ENCODE measurements at regions not wholly inside any gene's neighbourhood (a gene's known extent, or its start where the extent isn't known, plus 50 kb on each side); places are given as distances from the start of the nearest gene placed in this dataset.

DNA sequence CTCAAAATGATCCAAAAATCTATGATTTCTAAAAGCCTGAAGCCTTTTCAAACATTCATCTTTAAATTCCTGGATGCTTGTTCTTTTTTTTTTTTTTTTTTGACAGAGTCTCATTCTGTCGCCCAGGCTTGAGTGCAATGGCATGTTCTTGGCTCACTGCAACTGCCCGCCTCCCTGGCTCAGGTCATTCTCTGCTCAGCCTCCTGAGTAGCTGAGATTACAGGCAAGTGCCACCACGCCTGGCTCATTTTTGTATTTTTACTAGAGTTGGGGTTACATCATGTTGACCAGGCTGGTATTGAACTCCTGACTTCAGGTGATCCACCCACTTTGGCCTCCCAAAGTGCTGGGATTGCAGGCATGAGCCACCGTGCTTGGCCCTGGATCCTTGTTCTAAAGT, 649.5 kb downstream of the XIRP2 start:
- no peak for ATAC-seq (replicated peaks; ENCODE audit: extremely low read depth, poor library complexity, severe bottlenecking)
- Mint-ChIP-seq H3K36me3 (ENCODE audit: insufficient read depth) (no peaks in the 10 kb centered on the region), H3K4me1 (no peaks in the 10 kb centered on the region)

DNA sequence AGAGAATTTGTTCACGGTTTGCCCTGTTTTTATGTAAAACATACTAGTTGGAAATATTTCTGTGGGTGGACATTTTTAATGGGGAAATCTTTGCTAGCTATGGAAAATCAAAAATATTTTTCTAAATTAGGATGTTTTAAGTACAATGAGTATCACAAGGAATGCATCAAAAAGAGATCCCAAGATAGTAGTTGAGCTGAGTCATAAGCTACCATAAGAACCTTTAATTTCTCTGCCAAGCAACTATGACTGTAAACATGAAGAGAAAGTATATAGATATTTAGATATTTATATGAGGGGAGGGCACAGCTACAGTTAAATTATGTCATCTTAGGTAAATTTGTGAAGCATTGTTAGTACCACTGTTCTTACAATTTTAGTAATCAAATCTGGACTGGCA, 646.2 kb downstream of the XIRP2 start:
- no peaks in the 10 kb centered on the region for H3K27me3 Mint-ChIP-seq
- no peak overlapping the region for H3K4me3 Mint-ChIP-seq

More for the DNA sequence above, 649.5 kb downstream of the XIRP2 start:
- H3K4me3 Mint-ChIP-seq: no peak overlapping the region
- H3K27me3 Mint-ChIP-seq: no peaks in the 10 kb centered on the region
- H3K9me3 Mint-ChIP-seq: no peaks in the 10 kb centered on the region
- DNase-seq (ENCODE audit: low spot score in 2 of 2): no peak
- H3K27ac Mint-ChIP-seq (ENCODE audit: low read depth): no peak overlapping the region

GRCh38 chr2:167524786-167525185, 636.5 kb downstream of the XIRP2 start:
- ATAC-seq (replicated peaks; ENCODE audit: extremely low read depth, poor library complexity, severe bottlenecking) (no peak), DNase-seq (ENCODE audit: low spot score in 2 of 2) (no peak)
- no peak overlapping the region for H3K27ac Mint-ChIP-seq (ENCODE audit: low read depth)
- peaks cover 12% of the 10 kb centered on the region for H3K9me3 Mint-ChIP-seq
- H3K27me3 Mint-ChIP-seq: no peaks in the 10 kb centered on the region
- no peaks in the 10 kb centered on the region for H3K4me1 Mint-ChIP-seq
- no peak overlapping the region for H3K4me3 Mint-ChIP-seq
- H3K36me3 Mint-ChIP-seq (ENCODE audit: insufficient read depth): no peaks in the 10 kb centered on the region

More for the DNA sequence above, 646.2 kb downstream of the XIRP2 start:
- DNase-seq (ENCODE audit: low spot score in 2 of 2): no peak
- Mint-ChIP-seq H3K36me3 (ENCODE audit: insufficient read depth) (no peaks in the 10 kb centered on the region), H3K27ac (ENCODE audit: low read depth) (no peak overlapping the region), H3K4me1 (no peaks in the 10 kb centered on the region), H3K9me3 (peaks cover 10% of the 10 kb centered on the region)
- ATAC-seq (replicated peaks; ENCODE audit: extremely low read depth, poor library complexity, severe bottlenecking): no peak

DNA sequence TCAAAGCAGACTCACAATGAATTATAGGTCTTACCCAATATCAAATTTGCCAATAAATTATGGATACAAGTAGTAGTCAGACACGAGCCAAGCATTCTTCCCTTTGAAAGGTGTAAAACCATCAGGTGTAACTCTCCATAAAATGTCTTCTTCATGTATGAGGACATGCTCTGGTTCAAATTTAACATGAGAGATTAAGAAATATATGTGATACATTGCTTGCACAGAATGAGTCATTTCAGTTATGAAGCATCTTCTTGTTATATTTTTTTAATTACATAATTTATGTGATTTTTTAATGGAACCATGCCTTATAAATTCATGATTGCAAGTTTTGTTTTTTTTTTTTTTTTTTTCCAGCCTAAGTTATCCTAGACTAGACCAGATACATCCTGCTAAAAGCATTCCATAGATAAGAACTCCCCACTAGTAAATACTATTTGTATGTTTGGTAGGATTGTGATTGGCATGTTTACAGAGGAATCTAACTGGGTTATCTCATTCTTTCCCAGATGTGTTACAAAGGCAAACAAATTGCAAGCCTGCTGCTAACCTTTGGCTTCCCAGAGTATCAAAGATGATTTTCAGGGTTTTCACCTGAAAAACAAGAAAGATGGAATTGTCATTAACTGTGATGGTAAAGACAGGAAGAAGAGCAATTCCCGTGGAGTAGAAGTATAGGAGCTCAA, 621.9 kb downstream of the XIRP2 start:
- Mint-ChIP-seq H3K4me1 (no peaks in the 10 kb centered on the region), H3K36me3 (ENCODE audit: insufficient read depth) (peaks cover 1% of the 10 kb centered on the region), H3K27me3 (no peaks in the 10 kb centered on the region), H3K27ac (ENCODE audit: low read depth) (no peak overlapping the region), H3K9me3 (peaks cover 11% of the 10 kb centered on the region), H3K4me3 (no peak overlapping the region)
- ATAC-seq (replicated peaks; ENCODE audit: extremely low read depth, poor library complexity, severe bottlenecking) (no peak), DNase-seq (ENCODE audit: low spot score in 2 of 2) (no peak)

DNA sequence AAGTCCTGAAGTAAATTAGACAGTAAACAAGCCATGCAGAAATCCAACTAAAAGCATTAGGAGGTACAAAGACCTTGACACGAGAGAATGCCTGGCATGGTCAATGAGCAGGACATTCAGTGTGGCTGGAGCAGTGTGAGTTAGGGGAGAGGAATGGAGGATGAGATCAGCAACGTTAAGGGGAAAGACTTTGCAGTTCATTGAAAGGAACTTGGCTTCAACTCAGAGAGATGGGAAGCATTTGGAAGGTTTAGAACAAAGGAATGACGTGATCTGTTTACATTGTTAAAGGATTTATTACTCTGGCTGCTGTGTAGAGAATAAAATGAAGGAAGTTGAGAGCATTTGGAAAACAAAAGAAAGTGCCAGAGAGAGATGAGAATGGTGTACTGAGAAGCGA, 621.3 kb downstream of the XIRP2 start:
- H3K4me3 Mint-ChIP-seq: no peak overlapping the region
- H3K36me3 Mint-ChIP-seq (ENCODE audit: insufficient read depth): peaks cover 1% of the 10 kb centered on the region
- ATAC-seq (replicated peaks; ENCODE audit: extremely low read depth, poor library complexity, severe bottlenecking) (no peak), DNase-seq (ENCODE audit: low spot score in 2 of 2) (no peak)
- H3K27ac Mint-ChIP-seq (ENCODE audit: low read depth): no peak overlapping the region
- H3K9me3 Mint-ChIP-seq: peaks cover 11% of the 10 kb centered on the region
- H3K4me1 Mint-ChIP-seq: no peaks in the 10 kb centered on the region
- no peaks in the 10 kb centered on the region for H3K27me3 Mint-ChIP-seq

DNA sequence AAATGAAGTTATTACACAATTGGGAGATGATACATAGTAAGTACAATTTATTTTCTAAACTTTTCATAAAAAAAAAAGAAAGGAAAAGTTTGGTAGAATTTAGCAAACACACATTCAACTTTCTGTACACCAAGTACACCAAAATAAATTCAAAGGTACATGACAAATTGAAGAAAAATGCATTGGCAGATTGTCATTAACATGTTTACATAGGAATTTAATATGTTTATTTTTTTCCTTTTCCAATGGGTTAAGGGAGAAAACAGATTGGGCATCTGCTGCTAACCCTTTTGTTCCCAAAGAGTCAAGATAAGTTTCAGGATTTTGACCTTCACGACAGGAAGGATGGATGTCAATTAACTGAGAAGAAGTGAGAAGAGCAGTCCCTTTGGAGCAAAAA, 620.4 kb downstream of the XIRP2 start:
- H3K36me3 Mint-ChIP-seq (ENCODE audit: insufficient read depth): peaks cover 1% of the 10 kb centered on the region
- DNase-seq (ENCODE audit: low spot score in 2 of 2) (no peak), ATAC-seq (replicated peaks; ENCODE audit: extremely low read depth, poor library complexity, severe bottlenecking) (no peak)
- H3K9me3 Mint-ChIP-seq: peaks cover 12% of the 10 kb centered on the region
- H3K4me1 Mint-ChIP-seq: no peaks in the 10 kb centered on the region
- no peak overlapping the region for H3K4me3 Mint-ChIP-seq
- H3K27ac Mint-ChIP-seq (ENCODE audit: low read depth): no peak overlapping the region
- H3K27me3 Mint-ChIP-seq: no peaks in the 10 kb centered on the region

GRCh38 chr2:167506395-167506794, 618.1 kb downstream of the XIRP2 start:
- peaks cover 1% of the 10 kb centered on the region for H3K36me3 Mint-ChIP-seq (ENCODE audit: insufficient read depth)
- H3K4me3 Mint-ChIP-seq: no peak overlapping the region
- ATAC-seq (replicated peaks; ENCODE audit: extremely low read depth, poor library complexity, severe bottlenecking): no peak
- H3K27me3 Mint-ChIP-seq: no peaks in the 10 kb centered on the region
- no peak overlapping the region for H3K27ac Mint-ChIP-seq (ENCODE audit: low read depth)
- peaks cover 22% of the 10 kb centered on the region for H3K9me3 Mint-ChIP-seq
- no peak for DNase-seq (ENCODE audit: low spot score in 2 of 2)
- no peaks in the 10 kb centered on the region for H3K4me1 Mint-ChIP-seq

DNA sequence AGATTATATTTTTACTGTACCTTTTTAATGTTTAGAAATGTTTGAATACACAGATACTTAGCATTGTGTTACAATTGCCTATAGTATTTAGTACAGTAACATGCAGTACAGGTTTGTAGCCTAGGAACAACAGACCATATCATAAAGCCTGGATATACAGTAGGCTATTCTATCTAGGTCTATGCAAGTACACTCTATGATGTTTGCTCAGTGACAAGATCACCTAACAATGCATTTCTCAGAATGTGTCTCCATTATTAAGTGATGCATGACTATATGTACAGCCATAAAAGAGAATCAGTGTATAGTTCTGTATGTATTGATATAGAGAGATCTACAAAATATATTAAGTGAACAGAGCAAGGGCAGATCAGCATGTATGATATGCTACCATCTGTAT, 616.4 kb downstream of the XIRP2 start:
- DNase-seq (ENCODE audit: low spot score in 2 of 2) (no peak), ATAC-seq (replicated peaks; ENCODE audit: extremely low read depth, poor library complexity, severe bottlenecking) (no peak)
- Mint-ChIP-seq H3K27me3 (no peaks in the 10 kb centered on the region), H3K27ac (ENCODE audit: low read depth) (no peak overlapping the region), H3K9me3 (peaks cover 21% of the 10 kb centered on the region), H3K4me1 (no peaks in the 10 kb centered on the region), H3K4me3 (no peak overlapping the region), H3K36me3 (ENCODE audit: insufficient read depth) (peaks cover 4% of the 10 kb centered on the region)

GRCh38 chr2:167504061-167504460, 615.8 kb downstream of the XIRP2 start:
- no peaks in the 10 kb centered on the region for H3K4me1 Mint-ChIP-seq
- H3K9me3 Mint-ChIP-seq: peaks cover 16% of the 10 kb centered on the region
- no peak for ATAC-seq (replicated peaks; ENCODE audit: extremely low read depth, poor library complexity, severe bottlenecking)
- no peaks in the 10 kb centered on the region for H3K27me3 Mint-ChIP-seq
- H3K36me3 Mint-ChIP-seq (ENCODE audit: insufficient read depth): peaks cover 4% of the 10 kb centered on the region
- no peak overlapping the region for H3K27ac Mint-ChIP-seq (ENCODE audit: low read depth)
- H3K4me3 Mint-ChIP-seq: no peak overlapping the region
- DNase-seq (ENCODE audit: low spot score in 2 of 2): no peak

DNA sequence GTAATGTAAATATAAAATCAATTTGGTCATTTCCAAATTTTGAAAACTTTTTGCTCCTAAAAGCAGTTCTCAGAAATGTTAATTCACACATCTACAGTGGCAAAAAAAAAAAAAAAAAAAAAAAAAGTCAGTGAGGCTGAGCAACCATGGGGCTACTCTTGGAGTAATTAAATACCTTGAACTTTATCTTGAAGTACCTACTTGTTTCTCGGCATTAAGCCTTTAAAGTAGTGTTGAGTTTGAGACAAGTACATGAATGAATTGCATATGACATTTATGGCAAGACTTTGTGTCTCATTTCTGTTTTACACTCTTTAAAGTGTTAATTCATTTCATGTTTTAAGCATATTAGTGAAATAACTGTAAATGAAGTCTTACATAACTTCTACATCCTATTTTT, 613.3 kb downstream of the XIRP2 start:
- no peak for DNase-seq (ENCODE audit: low spot score in 2 of 2)
- Mint-ChIP-seq H3K36me3 (ENCODE audit: insufficient read depth) (peaks cover 4% of the 10 kb centered on the region), H3K4me1 (no peaks in the 10 kb centered on the region), H3K4me3 (no peak overlapping the region), H3K27me3 (no peaks in the 10 kb centered on the region), H3K27ac (ENCODE audit: low read depth) (no peak overlapping the region), H3K9me3 (peaks cover 16% of the 10 kb centered on the region)
- no peak for ATAC-seq (replicated peaks; ENCODE audit: extremely low read depth, poor library complexity, severe bottlenecking)

DNA sequence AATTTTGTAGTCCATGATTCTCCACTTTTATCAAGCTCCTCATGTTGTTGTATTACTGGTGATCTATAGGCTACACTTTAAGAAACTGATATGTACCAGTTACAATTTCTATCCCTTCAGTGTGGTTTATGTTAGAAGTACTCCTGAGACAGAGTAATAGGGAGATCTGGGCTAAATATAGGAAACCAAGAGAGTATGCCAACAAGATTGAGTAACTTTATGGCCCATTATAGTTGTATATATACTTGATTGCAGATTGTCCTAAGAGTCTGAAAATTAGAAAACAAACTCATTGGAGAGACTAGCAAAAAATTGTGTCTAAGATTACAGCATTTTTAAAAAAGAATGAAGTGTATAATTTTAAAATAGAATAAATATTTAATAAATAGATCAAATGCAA, 605.6 kb downstream of the XIRP2 start:
- no peak overlapping the region for H3K27ac Mint-ChIP-seq (ENCODE audit: low read depth)
- peaks cover 1% of the 10 kb centered on the region for H3K36me3 Mint-ChIP-seq (ENCODE audit: insufficient read depth)
- H3K4me1 Mint-ChIP-seq: no peaks in the 10 kb centered on the region
- ATAC-seq (replicated peaks; ENCODE audit: extremely low read depth, poor library complexity, severe bottlenecking): no peak
- no peaks in the 10 kb centered on the region for H3K9me3 Mint-ChIP-seq
- H3K4me3 Mint-ChIP-seq: no peak overlapping the region
- DNase-seq (ENCODE audit: low spot score in 2 of 2): no peak
- no peaks in the 10 kb centered on the region for H3K27me3 Mint-ChIP-seq

- Mint-ChIP-seq H3K27ac (ENCODE audit: low read depth) (no peak overlapping the region), H3K4me3 (no peak overlapping the region), H3K9me3 (no peaks in the 10 kb centered on the region), H3K27me3 (no peaks in the 10 kb centered on the region), H3K36me3 (ENCODE audit: insufficient read depth) (peaks cover 1% of the 10 kb centered on the region), H3K4me1 (no peaks in the 10 kb centered on the region)
- ATAC-seq (replicated peaks; ENCODE audit: extremely low read depth, poor library complexity, severe bottlenecking): no peak
- DNase-seq (ENCODE audit: low spot score in 2 of 2): no peak
Measured at GRCh38 chr2:167492486-167492885, 604.2 kb downstream of the XIRP2 start.

GRCh38 chr2:167491788-167492187, 603.5 kb downstream of the XIRP2 start:
- no peaks in the 10 kb centered on the region for H3K9me3 Mint-ChIP-seq
- no peak overlapping the region for H3K4me3 Mint-ChIP-seq
- no peaks in the 10 kb centered on the region for H3K4me1 Mint-ChIP-seq
- no peaks in the 10 kb centered on the region for H3K27me3 Mint-ChIP-seq
- no peak for DNase-seq (ENCODE audit: low spot score in 2 of 2)
- no peak overlapping the region for H3K27ac Mint-ChIP-seq (ENCODE audit: low read depth)
- ATAC-seq (replicated peaks; ENCODE audit: extremely low read depth, poor library complexity, severe bottlenecking): no peak
- H3K36me3 Mint-ChIP-seq (ENCODE audit: insufficient read depth): peaks cover 1% of the 10 kb centered on the region

All from central memory CD8-positive, alpha-beta T cell (primary cell).